ENCODE measurements at regions not wholly inside any gene's neighbourhood (a gene's known extent, or its start where the extent isn't known, plus 50 kb on each side); places are given as distances from the start of the nearest gene placed in this dataset.

- no peak overlapping the region for H3K4me2 ChIP-seq
- no peak overlapping the region for H3K9ac ChIP-seq
- no peaks in the 10 kb centered on the region for H3K79me2 ChIP-seq (ENCODE audit: insufficient read depth)
- no peaks in the 10 kb centered on the region for H3F3A ChIP-seq (replicated peaks; ENCODE audit: insufficient read depth)
- H3K9me2 ChIP-seq: no peaks in the 10 kb centered on the region
- 3% methylated on average over 2 of the region's 2 CpGs for WGBS (ENCODE audit: low lambda C conversion rate)
- no peak for DNase-seq
- no peaks in the 10 kb centered on the region for H4K20me1 ChIP-seq (ENCODE audit: insufficient read depth)
- no peaks in the 10 kb centered on the region for H3K9me3 ChIP-seq
- H3K4me3 ChIP-seq (ENCODE audit: low read depth in 2 of 2, low read length in 1 of 2): no peak overlapping the region
- no peak overlapping the region for H3K27ac ChIP-seq (ENCODE audit: low read depth in 2 of 2, low read length in 1 of 2)
- no peaks in the 10 kb centered on the region for H3K4me1 ChIP-seq (ENCODE audit: control insufficient read depth in 1 of 2, insufficient read depth in 2 of 2, low read depth in 1 of 2, low read length in 1 of 2)
- CTCF ChIA-PET: no interaction called here
- no peaks in the 10 kb centered on the region for H3K36me3 ChIP-seq (replicated peaks in 1 of 2; ENCODE audit: control insufficient read depth in 1 of 2, insufficient read depth in 2 of 2, low read length in 1 of 2)
- H3K27me3 ChIP-seq (ENCODE audit: insufficient read depth): peaks cover 6% of the 10 kb centered on the region; the same call in 1 of the 2 replicates
- no peak for TF ChIP-seq NFIC (IDR thresholded peaks at IDR 0.05; ENCODE audit: borderline replicate concordance)
- H2AFZ ChIP-seq (ENCODE audit: low read depth): no peak overlapping the region
- POLR2A ChIA-PET: no interaction called here
Measured at GRCh38 chr6:811831-812230, 118.9 kb upstream of the EXOC2 start.

GRCh38 chr6:811191-811590 lies 118.3 kb upstream of the EXOC2 start:
- no peaks in the 10 kb centered on the region for H3K9me3 ChIP-seq
- H3K4me3 ChIP-seq (ENCODE audit: low read depth in 2 of 2, low read length in 1 of 2): no peak overlapping the region
- H4K20me1 ChIP-seq (ENCODE audit: insufficient read depth): no peaks in the 10 kb centered on the region
- H3K9ac ChIP-seq: no peak overlapping the region
- no peaks in the 10 kb centered on the region for H3K36me3 ChIP-seq (replicated peaks in 1 of 2; ENCODE audit: control insufficient read depth in 1 of 2, insufficient read depth in 2 of 2, low read length in 1 of 2)
- ChIA-PET CTCF (no interaction called here), POLR2A (no interaction called here)
- TF ChIP-seq JUND (IDR thresholded peaks at IDR 0.05): no peak
- TF ChIP-seq ELF1 (IDR thresholded peaks at IDR 0.05): no peak
- no peak for TF ChIP-seq GABPA (IDR thresholded peaks at IDR 0.05; ENCODE audit: low read depth)
- TF ChIP-seq TEAD4 (IDR thresholded peaks at IDR 0.05; ENCODE audit: borderline replicate concordance, insufficient read depth): no peak
- TF ChIP-seq EP300 (IDR thresholded peaks at IDR 0.05; ENCODE audit: borderline replicate concordance in 1 of 2, low read depth in 1 of 2, low read length in 1 of 2): no peak
- TF ChIP-seq TAF1 (IDR thresholded peaks at IDR 0.05; ENCODE audit: borderline replicate concordance, low read depth, low read length): no peak
- no peak for TF ChIP-seq SMC3 (IDR thresholded peaks at IDR 0.05; ENCODE audit: low read depth, low read length)
- TF ChIP-seq TCF12 (IDR thresholded peaks at IDR 0.05): no peak
- TF ChIP-seq RXRA (IDR thresholded peaks at IDR 0.05; ENCODE audit: borderline replicate concordance, low read depth): no peak
- no peak for TF ChIP-seq PBX3 (IDR thresholded peaks at IDR 0.05)
- no peak for TF ChIP-seq NRF1 (IDR thresholded peaks at IDR 0.05; ENCODE audit: low read depth, low read length)
- no peak for TF ChIP-seq GATA2 (CRISPR knock-in tag; IDR thresholded peaks at IDR 0.05)
- no peak overlapping the region for H2AFZ ChIP-seq (ENCODE audit: low read depth)
- H3K79me2 ChIP-seq (ENCODE audit: insufficient read depth): no peaks in the 10 kb centered on the region
- no peak for DNase-seq
- no peaks in the 10 kb centered on the region for H3K9me2 ChIP-seq
- H3K27ac ChIP-seq (ENCODE audit: low read depth in 2 of 2, low read length in 1 of 2): no peak overlapping the region
- no peak overlapping the region for H3K4me2 ChIP-seq
- H3F3A ChIP-seq (replicated peaks; ENCODE audit: insufficient read depth): no peaks in the 10 kb centered on the region
- 17% methylated on average over 1 of the region's 1 CpG for WGBS (ENCODE audit: low lambda C conversion rate)
- no peaks in the 10 kb centered on the region for H3K4me1 ChIP-seq (ENCODE audit: control insufficient read depth in 1 of 2, insufficient read depth in 2 of 2, low read depth in 1 of 2, low read length in 1 of 2)
- H3K27me3 ChIP-seq (ENCODE audit: insufficient read depth): peaks cover 6% of the 10 kb centered on the region; the same call in 1 of the 2 replicates

- peaks cover 28% of the 10 kb centered on the region for H3K27me3 ChIP-seq (ENCODE audit: insufficient read depth)
- H3K9ac ChIP-seq: no peak overlapping the region
- no peak overlapping the region for H3K4me3 ChIP-seq (ENCODE audit: low read depth in 2 of 2, low read length in 1 of 2)
- no peaks in the 10 kb centered on the region for H3K4me1 ChIP-seq (ENCODE audit: control insufficient read depth in 1 of 2, insufficient read depth in 2 of 2, low read depth in 1 of 2, low read length in 1 of 2)
- ChIA-PET POLR2A (no interaction called here), CTCF (no interaction called here)
- no peak overlapping the region for H3K4me2 ChIP-seq
- H3K79me2 ChIP-seq (ENCODE audit: insufficient read depth): no peaks in the 10 kb centered on the region
- no peaks in the 10 kb centered on the region for H3K9me2 ChIP-seq
- no peaks in the 10 kb centered on the region for H3K9me3 ChIP-seq
- H3F3A ChIP-seq (replicated peaks; ENCODE audit: insufficient read depth): no peaks in the 10 kb centered on the region
- H4K20me1 ChIP-seq (ENCODE audit: insufficient read depth): no peaks in the 10 kb centered on the region
- 40% methylated on average over 10 of the region's 10 CpGs for WGBS (ENCODE audit: low lambda C conversion rate)
- no peak for DNase-seq
- H3K36me3 ChIP-seq (replicated peaks in 1 of 2; ENCODE audit: control insufficient read depth in 1 of 2, insufficient read depth in 2 of 2, low read length in 1 of 2): no peaks in the 10 kb centered on the region
- H3K27ac ChIP-seq (ENCODE audit: low read depth in 2 of 2, low read length in 1 of 2): no peak overlapping the region
- H2AFZ ChIP-seq (ENCODE audit: low read depth): no peak overlapping the region
- TF ChIP-seq RFX5 (IDR thresholded peaks at IDR 0.05; ENCODE audit: low read length): no peak
- TF ChIP-seq USF2 (IDR thresholded peaks at IDR 0.05; ENCODE audit: borderline replicate concordance, low read depth, low read length): no peak
- TF ChIP-seq TEAD4 (IDR thresholded peaks at IDR 0.05; ENCODE audit: borderline replicate concordance, insufficient read depth): no peak
- no peak for TF ChIP-seq FOXM1 (IDR thresholded peaks at IDR 0.05; ENCODE audit: low read depth)
- no peak for TF ChIP-seq POLR2AphosphoS5 (IDR thresholded peaks at IDR 0.05; ENCODE audit: low read depth, low read length)
- TF ChIP-seq RAD21 (IDR thresholded peaks at IDR 0.05; ENCODE audit: low read length): no peak
- TF ChIP-seq TCF12 (IDR thresholded peaks at IDR 0.05): no peak
- TF ChIP-seq EZH2phosphoT487 (IDR thresholded peaks at IDR 0.05; ENCODE audit: borderline replicate concordance, low read depth): no peak
- TF ChIP-seq JUND (IDR thresholded peaks at IDR 0.05): no peak
- no peak for TF ChIP-seq MXI1 (IDR thresholded peaks at IDR 0.05; ENCODE audit: low read depth, low read length)
- TF ChIP-seq CHD2 (IDR thresholded peaks at IDR 0.05; ENCODE audit: low read length, partially characterized antibody): no peak
- TF ChIP-seq ELF1 (IDR thresholded peaks at IDR 0.05): no peak
- no peak for TF ChIP-seq TAF1 (IDR thresholded peaks at IDR 0.05; ENCODE audit: borderline replicate concordance, low read depth, low read length)
- TF ChIP-seq PBX3 (IDR thresholded peaks at IDR 0.05): no peak
- no peak for TF ChIP-seq RCOR1 (IDR thresholded peaks at IDR 0.05; ENCODE audit: low read length)
- TF ChIP-seq RXRA (IDR thresholded peaks at IDR 0.05; ENCODE audit: borderline replicate concordance, low read depth): no peak
Measured at GRCh38 chr6:804771-805170, 111.8 kb upstream of the EXOC2 start.

Data from SK-N-SH (cell line).